CD14-positive monocyte (primary cell): ENCODE measurements at regions not wholly inside any gene's neighbourhood (a gene's known extent, or its start where the extent isn't known, plus 50 kb on each side); places are given as distances from the start of the nearest gene placed in this dataset.

Experiments
- DNase-seq, 3 donors: peaks; one replicate each; pipeline ENCODE4 v3.0.0-alpha.2; 2011 to 2022
- H2AFZ ChIP-seq: 2 replicates; pipeline ENCODE4 v1.6.0; 2012; ENCODE audit warnings: mild to moderate bottlenecking, low read depth, low read length, inconsistent platforms; ENCODE audit not compliant: insufficient read depth, poor library complexity, severe bottlenecking
- H3K27ac ChIP-seq, 2 donors: 1 replicate in 1 of 2; 2 replicates in 1 of 2; pipeline ENCODE4 v1.5.1; 2012 to 2013; ENCODE audit warnings: low read length in 2 of 2, control low read depth in 1 of 2, inconsistent platforms in 1 of 2, low read depth in 1 of 2, mild to moderate bottlenecking in 1 of 2
- H3K27me3 ChIP-seq, 2 donors: one replicate each; pipeline versions ENCODE4 v1.6.0 to v1.6.1; 2011 to 2013; ENCODE audit warnings: low read length in 2 of 2; ENCODE audit not compliant: control insufficient read depth in 2 of 2, insufficient read depth in 2 of 2
- H3K36me3 ChIP-seq, 2 donors: replicated peaks in 1 of 2; 1 replicate in 1 of 2; 2 replicates in 1 of 2; pipeline versions ENCODE4 v1.5.1 to v1.6.1; 2012 to 2013; ENCODE audit warnings: low read length in 2 of 2, control low read depth in 1 of 2, inconsistent platforms in 1 of 2, mild to moderate bottlenecking in 1 of 2; ENCODE audit not compliant: insufficient read depth in 2 of 2, control insufficient read depth in 1 of 2
- H3K4me1 ChIP-seq, 2 donors: 1 replicate in 1 of 2; 2 replicates in 1 of 2; pipeline versions ENCODE4 v1.5.1 to v1.6.1; 2012 to 2013; ENCODE audit warnings: low read length in 2 of 2, control low read depth in 1 of 2, inconsistent platforms in 1 of 2, mild to moderate bottlenecking in 1 of 2, moderate library complexity in 1 of 2; ENCODE audit not compliant: insufficient read depth in 2 of 2, control insufficient read depth in 1 of 2
- H3K4me2 ChIP-seq: replicated peaks from 2 replicates; pipeline ENCODE3; 2012; ENCODE audit warnings: low read length, moderate library complexity, mild to moderate bottlenecking; ENCODE audit not compliant: poor library complexity, severe bottlenecking; ENCODE audit errors: extremely low read depth
- H3K4me3 ChIP-seq, 3 experiments: fragments of 200-600 bp in 1 of 3; sonication (generic) in 1 of 3; replicated peaks in 1 of 3; 1 replicate in 2 of 3; 2 replicates in 1 of 3; pipeline ENCODE4 v1.5.1; 2011 to 2013; ENCODE audit warnings: low read length in 3 of 3, mild to moderate bottlenecking in 3 of 3, control low read depth in 2 of 3, low read depth in 2 of 3, inconsistent platforms in 1 of 3, moderate library complexity in 1 of 3
- H3K79me2 ChIP-seq: 2 replicates; pipeline ENCODE4 v1.6.0; 2012; ENCODE audit warnings: mild to moderate bottlenecking, control low read depth, inconsistent platforms, low read length, moderate library complexity; ENCODE audit not compliant: insufficient read depth
- H3K9ac ChIP-seq: 2 replicates; pipeline ENCODE4 v1.6.0; 2017; ENCODE audit warnings: low read length, mild to moderate bottlenecking; ENCODE audit not compliant: insufficient read depth, poor library complexity, severe bottlenecking
- H3K9me3 ChIP-seq, 2 donors: replicated peaks in 1 of 2; 1 replicate in 1 of 2; 2 replicates in 1 of 2; pipeline versions ENCODE4 v1.5.1 to v1.6.1; 2012 to 2013; ENCODE audit warnings: low read length in 2 of 2, control low read depth in 1 of 2; ENCODE audit not compliant: control insufficient read depth in 1 of 2, insufficient read depth in 1 of 2
- H4K20me1 ChIP-seq: 2 replicates; pipeline ENCODE4 v1.6.0; 2012; ENCODE audit warnings: mild to moderate bottlenecking, low read length, control low read depth, moderate library complexity; ENCODE audit not compliant: insufficient read depth
- H3K27ac Mint-ChIP-seq, 7 donors: one replicate each; pipeline ENCODE4 v1.8.0; 2020; ENCODE audit warnings: mild to moderate bottlenecking in 7 of 7, mixed read lengths in 7 of 7, moderate library complexity in 6 of 7, inconsistent platforms in 2 of 7
- H3K27me3 Mint-ChIP-seq, 3 donors: one replicate each; pipeline ENCODE4 v1.8.0; 2021 to 2022; ENCODE audit warnings: low read depth in 3 of 3, mild to moderate bottlenecking in 3 of 3, mixed read lengths in 3 of 3, moderate library complexity in 3 of 3, inconsistent platforms in 1 of 3
- H3K36me3 Mint-ChIP-seq, 2 donors: one replicate each; pipeline ENCODE4 v1.8.0; 2020; ENCODE audit warnings: mixed read lengths in 2 of 2, inconsistent platforms in 1 of 2, mild to moderate bottlenecking in 1 of 2
- H3K4me1 Mint-ChIP-seq: one replicate; pipeline ENCODE4 v1.8.0; 2020; ENCODE audit warnings: mild to moderate bottlenecking, mixed read lengths
- H3K4me3 Mint-ChIP-seq, 2 donors: one replicate each; pipeline ENCODE4 v1.8.0; 2020; ENCODE audit warnings: mild to moderate bottlenecking in 2 of 2, mixed read lengths in 2 of 2, moderate library complexity in 1 of 2
- H3K9me3 Mint-ChIP-seq, 7 donors: one replicate each; pipeline ENCODE4 v1.8.0; 2020 to 2022; ENCODE audit warnings: mixed read lengths in 7 of 7, mild to moderate bottlenecking in 6 of 7, moderate library complexity in 6 of 7, inconsistent platforms in 2 of 7
- WGBS: methylation state at CpG from one replicate; pipeline ENCODE4 v1.1.5; 2013; ENCODE audit warnings: missing lambda C conversion rate; ENCODE audit not compliant: insufficient coverage; 5-methylcytosine and 5-hydroxymethylcytosine counted together
- intact Hi-C, 2 donors: fragments of 100-400 bp; cut with micrococcal nuclease; formaldehyde crosslinking; loops; one replicate each; pipeline versions ENCODE4 v1.15.0 to v1.15.1; 2023
- TF ChIP-seq, protein P1 (sequence below): fragments of 200-600 bp; IDR thresholded peaks from one replicate; pipeline ENCODE4 v1.8.0; 2022; ENCODE audit warnings: antibody characterized with exemption, mild to moderate bottlenecking

- Histone ChIP-seq H3K27me3 (no peaks in the 10 kb centered on the region), H3K4me2 (no peak overlapping the region), H3K4me1 (no peaks in the 10 kb centered on the region), H3K27ac (no peak overlapping the region), H3K9ac (no peak overlapping the region), H3K4me3 (no peak overlapping the region), H2AFZ (no peak overlapping the region), H3K36me3 (no peaks in the 10 kb centered on the region), H3K79me2 (no peaks in the 10 kb centered on the region), H4K20me1 (no peaks in the 10 kb centered on the region), H3K9me3 (no peaks in the 10 kb centered on the region)
- no CpG with 5 or more reads among the region's 4 CpGs for WGBS
- Mint-ChIP-seq H3K9me3 (no peaks in the 10 kb centered on the region), H3K27ac (no peak overlapping the region), H3K4me1 (no peaks in the 10 kb centered on the region), H3K27me3 (peaks cover 1 to 5% (median 3%) of the 10 kb centered on the region in 3 donors), H3K36me3 (no peaks in the 10 kb centered on the region), H3K4me3 (no peak overlapping the region)
- DNase-seq: no peak
- intact Hi-C loops: no loop called here
- TF ChIP-seq, protein P1, sequence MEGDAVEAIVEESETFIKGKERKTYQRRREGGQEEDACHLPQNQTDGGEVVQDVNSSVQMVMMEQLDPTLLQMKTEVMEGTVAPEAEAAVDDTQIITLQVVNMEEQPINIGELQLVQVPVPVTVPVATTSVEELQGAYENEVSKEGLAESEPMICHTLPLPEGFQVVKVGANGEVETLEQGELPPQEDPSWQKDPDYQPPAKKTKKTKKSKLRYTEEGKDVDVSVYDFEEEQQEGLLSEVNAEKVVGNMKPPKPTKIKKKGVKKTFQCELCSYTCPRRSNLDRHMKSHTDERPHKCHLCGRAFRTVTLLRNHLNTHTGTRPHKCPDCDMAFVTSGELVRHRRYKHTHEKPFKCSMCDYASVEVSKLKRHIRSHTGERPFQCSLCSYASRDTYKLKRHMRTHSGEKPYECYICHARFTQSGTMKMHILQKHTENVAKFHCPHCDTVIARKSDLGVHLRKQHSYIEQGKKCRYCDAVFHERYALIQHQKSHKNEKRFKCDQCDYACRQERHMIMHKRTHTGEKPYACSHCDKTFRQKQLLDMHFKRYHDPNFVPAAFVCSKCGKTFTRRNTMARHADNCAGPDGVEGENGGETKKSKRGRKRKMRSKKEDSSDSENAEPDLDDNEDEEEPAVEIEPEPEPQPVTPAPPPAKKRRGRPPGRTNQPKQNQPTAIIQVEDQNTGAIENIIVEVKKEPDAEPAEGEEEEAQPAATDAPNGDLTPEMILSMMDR: no peak
Measured at GRCh38 chr10:78395162-78395561, 361.5 kb downstream of the RPS24 start.

DNA sequence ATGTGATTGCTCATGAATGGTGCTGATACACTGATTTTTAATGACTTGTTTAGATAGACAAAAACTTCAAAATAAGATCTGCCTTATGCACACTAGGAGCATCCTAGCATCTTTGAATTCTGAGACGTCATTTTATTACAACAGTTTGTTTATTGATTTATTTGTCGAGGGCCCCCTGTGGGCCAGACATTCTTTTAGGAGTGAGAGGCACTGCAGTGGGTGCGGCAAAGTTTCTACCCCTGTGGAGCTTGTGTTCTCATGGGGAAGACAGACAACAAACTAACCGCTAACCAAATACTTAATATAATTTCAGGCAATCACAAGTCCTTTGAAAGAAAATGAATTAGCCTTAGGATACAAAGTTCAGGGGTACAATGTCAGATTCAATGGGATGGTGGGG lies 363.1 kb downstream of the RPS24 start:
- TF ChIP-seq, protein P1: no peak
- H3K36me3 ChIP-seq: no peaks in the 10 kb centered on the region
- no peaks in the 10 kb centered on the region for H3K79me2 ChIP-seq
- no peak overlapping the region for H3K27ac Mint-ChIP-seq
- H3K4me1 Mint-ChIP-seq: no peaks in the 10 kb centered on the region
- no peak overlapping the region for H3K27ac ChIP-seq
- H3K36me3 Mint-ChIP-seq: no peaks in the 10 kb centered on the region
- WGBS: no CpG with 5 or more reads among the region's 4 CpGs
- H3K4me3 Mint-ChIP-seq: no peak overlapping the region
- no peak overlapping the region for H3K4me2 ChIP-seq
- no peaks in the 10 kb centered on the region for H4K20me1 ChIP-seq
- H2AFZ ChIP-seq: no peak overlapping the region
- intact Hi-C loops: no loop called here
- no peaks in the 10 kb centered on the region for H3K4me1 ChIP-seq
- H3K27me3 Mint-ChIP-seq: peaks cover 1 to 5% (median 2%) of the 10 kb centered on the region in 3 donors
- no peak overlapping the region for H3K4me3 ChIP-seq
- no peak overlapping the region for H3K9ac ChIP-seq
- H3K9me3 ChIP-seq: no peaks in the 10 kb centered on the region
- no peak for DNase-seq
- no peaks in the 10 kb centered on the region for H3K27me3 ChIP-seq
- H3K9me3 Mint-ChIP-seq: no peaks in the 10 kb centered on the region
